GM18870 (cell line): ENCODE measurements at regions not wholly inside any gene's neighbourhood (a gene's known extent, or its start where the extent isn't known, plus 50 kb on each side); places are given as distances from the start of the nearest gene placed in this dataset.

Source experiments
- ATAC-seq: cut with Tn5 transposase; IDR thresholded peaks from one replicate; pipeline ENCODE4 v1.9.1; 2021; ENCODE audit warnings: moderate library complexity; ENCODE audit not compliant: unreplicated experiment

DNA sequence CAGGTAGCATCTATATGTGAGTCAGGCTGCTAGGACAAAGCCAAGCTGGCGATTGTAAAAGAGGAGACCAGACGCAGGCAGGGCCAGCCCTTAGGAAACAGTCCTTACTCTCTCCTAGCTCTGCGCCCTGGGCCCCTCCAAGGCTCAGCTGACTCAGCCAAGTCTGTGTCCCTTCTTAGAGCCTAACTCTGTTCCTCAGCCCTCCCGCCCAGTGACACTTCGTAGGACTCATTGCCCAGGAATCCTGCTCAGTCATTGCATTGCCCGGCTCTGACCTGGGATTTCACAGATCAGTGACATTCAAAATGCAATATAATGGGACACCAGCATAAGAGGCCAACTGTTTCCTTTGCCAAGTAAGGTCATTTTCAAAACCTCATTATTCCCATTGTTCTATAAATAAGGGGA is 244.2 kb downstream of the TLE3 start:
- no peak for ATAC-seq

DNA sequence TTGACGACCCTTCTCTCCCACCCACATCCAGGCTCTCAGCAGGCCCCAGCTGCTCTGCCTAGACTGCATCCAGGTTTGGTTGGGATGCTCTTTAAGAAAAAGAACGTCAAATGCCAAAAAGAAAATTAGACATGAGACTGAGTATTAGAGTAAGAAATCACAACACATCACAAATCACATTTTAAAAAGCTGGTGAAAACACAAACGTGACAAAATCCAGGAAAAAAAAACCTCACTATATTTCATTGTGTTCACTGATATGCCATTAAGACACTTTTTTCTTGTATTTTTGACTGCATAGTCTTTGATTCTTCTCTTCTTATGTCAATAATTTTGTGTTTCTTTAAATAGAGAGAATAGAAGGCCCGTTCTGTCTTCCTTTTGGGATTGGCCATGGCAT is 243.7 kb downstream of the TLE3 start:
- ATAC-seq = no peak

DNA sequence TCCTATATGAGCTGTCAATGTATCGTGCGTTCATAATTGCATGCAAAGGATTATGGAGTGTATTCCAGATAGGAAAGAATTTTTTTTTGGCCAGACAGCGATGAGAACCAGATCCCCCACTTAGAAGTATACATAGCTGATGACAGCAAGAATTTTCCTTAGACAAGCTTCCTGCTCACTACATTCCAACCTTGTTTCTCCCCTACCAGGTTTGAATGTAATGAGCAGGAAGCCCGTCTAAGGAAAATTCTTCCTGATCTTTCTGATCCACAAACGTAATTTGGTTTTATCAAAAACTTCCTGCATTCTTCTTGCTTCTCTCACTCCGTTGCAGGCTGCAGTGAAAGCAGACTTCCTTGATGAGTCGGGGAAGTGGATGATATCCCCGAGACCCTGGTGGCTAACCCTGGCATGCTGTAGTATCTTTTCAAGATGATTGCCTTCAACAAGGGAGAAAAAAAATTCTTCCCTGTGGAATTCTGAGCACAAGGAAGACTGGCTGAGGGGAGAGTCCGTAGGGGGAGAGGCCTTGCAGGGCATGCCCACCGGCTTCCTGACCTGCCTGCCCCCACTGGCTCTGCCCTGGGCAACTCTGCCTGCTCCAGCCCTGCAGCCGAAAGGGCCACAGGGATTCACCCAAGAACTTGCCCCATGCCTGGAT is 243.1 kb downstream of the TLE3 start:
- no peak for ATAC-seq

DNA sequence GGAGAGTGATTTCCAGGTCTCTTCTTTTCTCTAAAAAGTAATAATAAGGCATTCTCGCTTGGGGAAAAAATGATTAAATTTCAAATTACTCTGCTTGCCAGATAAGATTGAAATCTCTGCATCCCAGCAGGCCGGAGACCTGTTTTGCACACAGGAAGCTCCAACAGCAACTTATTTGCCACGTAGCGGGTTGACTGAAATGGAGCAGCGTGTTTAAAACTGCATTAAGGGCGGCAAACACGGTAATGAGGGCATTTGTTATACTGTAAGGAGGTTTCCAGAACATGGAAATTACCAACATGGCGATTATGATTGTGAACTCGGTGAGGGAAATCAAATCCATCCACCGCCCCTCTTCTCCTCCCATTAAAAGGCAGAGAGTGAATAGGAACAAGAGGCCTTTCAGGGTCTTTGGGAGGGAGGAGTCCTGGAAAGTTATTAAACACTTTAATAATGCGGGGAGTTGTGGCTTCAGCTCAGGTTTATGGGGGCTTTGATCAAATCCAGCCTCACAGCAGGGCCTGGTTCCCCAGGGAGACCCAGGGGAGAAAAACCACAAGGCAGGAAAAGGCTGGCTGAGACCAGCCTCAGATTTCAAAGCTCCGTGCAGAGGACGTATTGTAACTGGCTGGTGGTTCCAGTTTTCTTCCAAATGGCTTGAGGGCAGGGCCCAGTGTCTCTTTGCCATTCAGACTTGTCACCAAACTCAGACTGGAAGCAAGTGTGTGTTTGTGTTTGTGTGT is 242.3 kb downstream of the TLE3 start:
- no peak for ATAC-seq

DNA sequence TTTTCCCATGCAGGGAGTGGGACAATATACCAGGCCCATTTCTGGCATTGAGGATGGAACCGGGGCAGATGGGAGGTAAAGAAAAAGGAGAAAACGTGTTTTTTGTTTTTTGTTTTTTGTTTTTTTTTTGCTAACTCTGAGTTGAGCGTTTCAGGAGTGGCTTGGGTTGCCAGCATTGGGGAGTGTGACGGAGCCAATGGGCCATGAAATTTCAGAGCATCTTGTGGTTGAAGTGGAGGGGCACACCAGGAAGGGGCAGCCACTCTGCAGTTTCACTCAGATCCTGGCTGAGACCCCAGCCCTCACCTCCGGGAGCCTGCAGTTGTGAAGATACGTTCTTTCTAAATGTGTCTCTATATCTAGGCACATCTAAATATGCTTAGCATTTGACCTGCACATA is 240.5 kb downstream of the TLE3 start:
- no peak for ATAC-seq

DNA sequence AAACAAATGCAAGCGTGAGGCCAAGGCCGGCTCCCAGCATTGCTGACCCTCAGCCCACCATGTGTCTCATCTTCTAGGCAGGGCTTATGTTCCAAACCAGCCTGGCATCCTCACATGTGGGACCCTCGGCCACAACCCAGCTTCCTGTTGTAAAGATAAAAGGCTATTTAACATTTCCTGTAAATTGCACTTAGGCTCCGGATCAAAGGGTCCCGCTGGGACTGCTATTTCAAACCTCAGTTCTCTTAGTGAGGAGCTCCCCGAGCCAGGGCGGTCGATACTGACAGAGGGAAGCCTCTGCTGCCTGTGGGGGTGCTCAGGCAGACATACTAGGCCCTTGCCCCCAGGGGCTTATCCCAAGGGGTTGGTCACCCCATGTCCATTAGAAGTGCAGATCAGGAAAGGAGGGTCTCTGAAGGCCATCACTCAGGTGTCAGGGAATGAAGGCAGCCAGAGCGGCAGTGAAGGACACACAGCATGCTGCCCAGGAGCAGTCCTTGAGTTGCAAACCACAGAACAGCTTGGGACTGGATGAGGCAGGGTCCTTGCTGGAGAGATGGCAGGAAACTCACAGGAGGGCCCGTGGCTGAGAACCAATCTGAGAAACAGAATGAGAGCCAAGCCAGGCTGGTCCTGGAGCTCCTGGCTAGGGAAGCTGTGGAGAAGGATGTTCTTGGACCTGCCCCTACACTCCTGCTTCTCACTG is 239.9 kb downstream of the TLE3 start:
- no peak for ATAC-seq

DNA sequence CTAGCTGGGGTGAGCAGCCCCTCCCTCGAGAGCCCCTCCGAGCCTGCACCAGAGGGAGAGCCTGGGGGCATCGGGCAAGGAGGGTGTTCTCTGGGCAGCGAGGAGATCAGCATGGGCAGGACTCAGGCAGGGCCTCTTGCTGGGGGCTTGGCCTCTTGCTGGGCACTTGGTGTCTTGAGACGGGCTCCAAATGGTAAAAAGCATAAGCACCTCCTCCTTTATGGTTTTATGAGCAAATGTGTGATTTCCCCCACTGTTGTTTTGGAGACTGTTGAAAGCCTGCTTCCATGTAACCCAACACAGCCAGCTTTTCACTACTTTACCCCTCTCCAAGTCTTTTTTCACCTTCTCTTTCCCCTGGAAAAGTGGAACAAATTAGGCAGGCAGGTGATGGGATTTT is 239.3 kb downstream of the TLE3 start:
- ATAC-seq = no peak

DNA sequence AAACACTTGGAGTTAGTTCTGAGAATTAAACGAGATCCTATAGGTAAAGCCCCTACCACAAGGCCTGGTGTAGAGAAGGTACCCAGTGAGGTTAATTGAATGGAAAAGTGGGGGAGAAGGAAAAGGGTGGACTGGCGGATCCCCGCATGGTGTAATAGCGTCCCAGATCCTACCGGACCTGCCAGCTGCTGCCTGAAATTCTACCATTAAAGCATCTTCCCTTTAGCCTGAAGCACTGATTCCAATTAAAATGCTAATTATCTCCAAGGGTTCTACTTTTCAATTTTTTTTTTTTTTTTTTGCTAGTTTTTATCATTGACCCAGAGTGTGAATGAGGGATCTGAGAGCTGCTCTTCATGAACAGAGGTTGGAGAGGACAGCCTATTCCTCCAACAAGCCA is 237.9 kb downstream of the TLE3 start:
- ATAC-seq = no peak

DNA sequence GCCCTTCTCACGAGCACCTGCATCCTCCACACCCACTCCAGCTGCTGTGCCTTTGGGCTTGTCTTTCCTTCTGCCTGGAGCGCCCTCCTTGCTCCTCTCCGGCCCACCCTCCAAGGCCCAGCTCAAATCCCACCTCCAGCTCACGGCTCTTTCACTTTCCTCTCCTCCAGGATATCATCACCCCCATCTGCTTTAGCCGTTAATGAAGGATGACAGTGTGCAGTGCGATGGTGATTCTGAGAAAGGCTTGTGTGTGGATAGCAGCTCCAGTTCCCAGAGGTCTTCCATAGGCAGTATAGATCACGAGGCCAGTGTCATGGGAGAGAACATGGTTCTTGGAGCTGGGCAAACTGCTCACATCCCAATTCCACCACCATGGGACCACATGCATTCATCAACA is 237.4 kb downstream of the TLE3 start:
- ATAC-seq = no peak

DNA sequence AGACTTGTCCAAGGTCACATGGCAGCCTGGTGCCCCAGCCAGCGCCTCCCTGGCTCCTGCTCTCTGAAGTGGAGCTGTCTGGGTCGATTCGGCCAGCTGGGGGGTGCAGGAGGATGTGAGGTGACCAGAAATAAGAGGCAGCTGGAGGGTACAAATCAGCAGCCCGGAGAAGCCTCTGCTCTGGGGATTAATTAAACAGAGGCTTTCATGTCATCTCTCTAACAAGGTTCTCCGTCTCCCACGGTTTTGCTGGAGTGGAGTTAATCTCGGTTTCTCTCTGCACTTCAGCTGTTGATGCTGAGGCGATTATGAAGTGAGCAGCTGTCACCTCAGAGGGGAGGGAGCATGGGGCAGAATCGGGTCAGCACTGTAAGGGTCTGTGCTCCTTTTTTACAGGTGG is 236.8 kb downstream of the TLE3 start:
- ATAC-seq = no peak

DNA sequence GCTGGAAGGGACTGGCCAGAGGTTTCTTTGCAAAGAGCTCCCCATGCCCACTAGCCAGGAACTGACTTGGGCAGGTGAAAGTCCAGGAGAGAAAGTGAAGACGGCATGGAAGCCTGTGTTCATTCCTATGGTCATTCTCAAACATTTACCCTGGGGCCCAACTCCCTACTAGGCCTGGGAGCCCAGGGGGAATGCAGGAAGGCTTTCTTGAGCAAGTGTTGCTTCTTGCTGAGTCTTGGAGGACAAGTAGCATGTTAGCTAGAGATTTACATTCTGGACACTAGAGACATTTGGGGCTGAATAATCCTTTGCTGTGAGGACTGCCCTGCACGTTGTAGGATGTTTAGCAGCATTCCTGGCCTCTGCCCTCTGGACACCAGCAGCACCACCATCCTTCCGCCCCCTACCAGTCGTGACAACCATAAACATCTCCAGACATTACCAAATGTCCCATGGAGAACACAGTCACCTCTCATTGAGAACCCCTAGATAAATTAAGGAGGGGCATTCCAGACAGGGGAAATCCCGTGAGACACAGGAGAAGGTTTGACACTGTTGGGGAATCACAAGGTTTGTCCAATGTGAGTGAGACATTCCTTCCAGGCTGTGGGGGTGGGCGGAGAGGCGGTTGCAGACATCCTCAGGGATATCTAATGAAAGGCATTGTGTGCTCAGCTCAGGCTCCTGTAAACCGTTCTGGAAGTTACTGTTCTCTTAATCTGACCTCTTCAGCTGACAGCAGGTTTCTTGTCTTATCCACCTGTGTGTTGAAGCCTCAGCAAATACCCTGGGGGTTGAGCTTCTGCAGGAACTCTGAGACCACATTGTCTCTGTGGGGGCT is 236.2 kb downstream of the TLE3 start:
- no peak for ATAC-seq

DNA sequence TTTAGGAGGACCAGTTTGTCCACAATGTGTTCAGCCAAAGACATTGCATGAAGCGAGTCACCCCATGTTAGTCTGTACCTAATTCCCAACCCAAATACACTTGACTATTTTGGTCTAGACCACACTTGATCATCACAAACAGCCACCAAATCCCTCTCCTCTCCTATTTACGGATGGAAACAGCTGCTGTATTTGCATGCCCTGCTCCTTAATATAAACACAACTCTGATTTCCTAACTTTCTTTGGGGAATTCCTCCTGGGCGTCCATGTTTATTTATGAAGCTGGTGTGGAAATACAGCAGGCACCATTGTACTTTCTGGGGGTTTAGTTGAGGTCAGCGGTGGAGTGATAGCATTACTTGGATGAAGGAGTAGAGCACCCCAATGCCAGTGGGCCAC is 235.2 kb downstream of the TLE3 start:
- no peak for ATAC-seq

DNA sequence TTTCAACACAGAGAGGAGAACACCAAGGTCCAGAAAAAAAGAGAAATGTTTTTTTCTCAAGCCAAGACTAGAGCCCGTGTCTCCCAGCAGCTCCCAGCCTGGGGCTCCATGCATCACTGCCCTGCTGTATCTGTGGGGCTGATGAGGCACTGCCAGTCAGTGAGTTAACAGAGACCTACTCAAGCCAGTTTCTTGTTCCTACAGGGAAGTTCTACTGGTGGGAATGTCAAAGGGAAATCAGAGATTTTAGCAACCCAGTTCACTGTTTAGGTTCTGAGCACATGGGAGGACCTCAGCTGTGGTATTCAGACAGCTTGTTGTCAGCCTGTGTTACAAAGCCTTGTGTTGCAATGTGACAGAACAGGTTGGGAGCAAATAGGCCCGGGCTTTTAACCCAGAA is 234.3 kb downstream of the TLE3 start:
- ATAC-seq = no peak

DNA sequence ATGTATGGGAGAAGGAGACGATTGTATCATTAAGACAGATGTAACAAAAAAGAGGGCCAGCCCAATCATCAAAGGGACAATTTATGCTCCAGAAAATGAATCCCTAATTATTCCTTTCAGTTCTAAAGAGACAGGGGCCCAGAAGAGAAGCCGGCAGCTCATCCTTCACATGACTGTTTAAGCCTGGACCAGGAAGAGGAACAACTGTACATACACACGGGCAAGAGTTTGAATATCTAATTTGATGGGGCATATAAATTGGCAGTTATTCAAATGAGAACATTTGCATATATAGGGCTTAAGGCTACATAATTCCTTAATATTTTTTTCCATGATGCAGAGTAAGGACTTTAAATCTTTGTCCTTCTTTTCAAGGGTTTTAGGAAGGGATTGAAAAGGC is 232.3 kb downstream of the TLE3 start:
- no peak for ATAC-seq

DNA sequence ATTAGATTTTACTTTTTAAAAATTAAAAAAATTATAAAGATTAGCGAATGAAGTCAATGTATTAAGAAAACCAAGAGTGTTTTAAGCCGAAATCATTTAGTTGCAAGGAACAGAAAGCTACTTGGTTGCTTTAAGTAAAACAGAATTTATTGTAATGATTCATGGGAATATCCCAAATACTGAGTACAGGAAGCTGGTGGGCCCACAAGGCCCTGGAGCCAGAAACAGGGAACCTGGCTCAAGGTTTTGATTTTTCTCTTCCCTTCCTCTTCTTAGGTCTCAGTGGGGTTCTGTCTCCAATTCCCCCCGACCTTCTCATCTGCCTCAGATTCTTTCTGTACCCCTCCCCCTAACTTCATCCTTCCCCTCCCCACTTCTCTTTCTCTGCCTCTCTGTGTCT is 229.0 kb downstream of the TLE3 start:
- ATAC-seq = no peak

DNA sequence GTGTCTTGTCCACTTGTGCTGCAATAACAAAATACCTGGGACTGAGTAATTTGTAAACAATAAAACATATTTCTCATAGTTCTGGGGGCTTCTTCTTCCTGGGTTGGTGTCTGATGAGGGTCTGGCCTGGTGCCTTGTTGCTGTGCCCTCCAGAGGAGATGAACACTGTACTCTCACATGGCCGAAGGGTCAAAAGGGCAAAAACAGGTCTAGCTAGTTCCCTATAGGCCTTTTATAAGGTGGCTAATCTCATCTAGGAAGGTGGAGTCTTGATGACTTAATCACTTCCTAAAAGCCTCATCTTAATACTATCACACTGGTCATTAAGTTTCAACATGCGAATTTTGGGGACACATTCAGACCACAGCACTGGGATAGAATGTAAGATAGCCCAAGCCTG is 228.4 kb downstream of the TLE3 start:
- ATAC-seq = no peak

DNA sequence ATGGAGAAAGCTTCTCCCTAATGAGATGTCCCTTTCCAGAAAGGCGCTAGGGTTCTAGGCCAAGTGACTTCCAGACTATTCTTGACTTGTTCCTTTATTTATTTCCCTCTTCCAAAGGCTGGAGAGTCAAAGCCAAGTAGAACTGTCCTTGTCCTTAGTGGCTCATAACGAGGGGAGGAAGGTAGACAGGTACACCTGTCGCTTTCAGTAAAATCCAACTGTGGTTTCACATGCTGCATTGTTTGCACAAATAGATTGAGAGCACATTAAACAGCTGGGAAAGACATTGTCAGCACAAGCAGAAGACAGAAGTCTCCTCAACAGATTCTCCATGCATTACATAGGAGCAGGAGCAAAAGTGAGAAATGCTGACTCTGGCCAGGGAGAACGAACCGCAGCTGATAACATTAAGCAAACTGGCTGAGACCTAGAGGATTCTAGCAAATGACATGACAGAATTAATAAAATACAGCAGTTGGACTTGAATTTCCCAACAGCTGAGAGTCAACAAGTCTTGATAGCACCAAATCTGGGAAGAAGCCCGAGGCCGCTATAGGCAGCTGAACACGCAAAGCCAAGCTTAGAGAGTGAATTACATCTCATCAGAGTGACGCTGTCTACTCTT is 227.7 kb downstream of the TLE3 start:
- no peak for ATAC-seq

DNA sequence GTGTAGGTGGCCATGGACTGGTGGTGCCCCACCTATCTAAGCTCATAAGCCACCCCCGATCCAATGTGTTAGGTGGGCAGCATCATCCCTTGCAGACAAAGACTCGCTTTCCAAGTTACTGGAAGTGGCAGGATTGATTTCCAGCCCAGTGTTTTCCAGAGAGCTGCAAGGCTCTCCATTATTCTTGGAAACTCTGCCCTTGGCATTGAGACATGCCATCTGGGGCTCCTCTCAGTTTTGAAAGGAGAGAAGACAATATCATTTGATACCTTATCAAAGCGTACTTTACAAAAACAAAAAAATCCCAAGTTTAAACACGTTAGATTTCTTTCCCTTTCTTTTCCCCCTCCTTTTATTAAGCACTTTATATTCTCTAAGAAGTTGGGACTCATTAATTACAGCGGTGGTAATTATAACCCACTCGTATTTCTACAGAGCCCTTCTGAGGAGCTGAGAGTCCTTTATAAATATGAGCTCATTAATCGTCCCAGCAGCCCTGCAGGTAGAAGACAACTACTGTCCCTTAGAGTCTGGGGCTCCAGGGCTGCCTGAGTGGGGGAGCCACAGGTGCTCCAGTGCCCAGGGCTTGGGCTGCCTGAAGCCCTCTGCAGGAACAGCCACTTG is 226.1 kb downstream of the TLE3 start:
- no peak for ATAC-seq

DNA sequence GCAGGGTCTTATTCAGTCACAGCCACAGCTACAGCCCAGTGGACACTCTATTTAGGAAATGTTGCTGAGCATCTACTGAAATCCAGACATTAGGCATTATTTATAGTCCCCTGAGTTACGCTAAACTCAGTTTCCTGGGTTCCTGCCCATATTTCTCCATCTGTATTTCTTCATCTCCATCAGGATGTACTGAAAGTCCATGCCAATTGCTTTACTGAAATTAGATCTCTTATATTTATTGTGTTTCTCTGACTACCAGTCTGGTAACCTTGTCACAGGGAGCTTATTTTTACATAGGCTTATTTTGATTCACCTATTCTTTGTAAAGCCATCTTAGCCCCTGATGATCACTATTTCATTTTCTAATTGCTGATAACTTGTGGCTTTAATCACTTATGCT is 223.9 kb downstream of the TLE3 start:
- ATAC-seq = no peak

DNA sequence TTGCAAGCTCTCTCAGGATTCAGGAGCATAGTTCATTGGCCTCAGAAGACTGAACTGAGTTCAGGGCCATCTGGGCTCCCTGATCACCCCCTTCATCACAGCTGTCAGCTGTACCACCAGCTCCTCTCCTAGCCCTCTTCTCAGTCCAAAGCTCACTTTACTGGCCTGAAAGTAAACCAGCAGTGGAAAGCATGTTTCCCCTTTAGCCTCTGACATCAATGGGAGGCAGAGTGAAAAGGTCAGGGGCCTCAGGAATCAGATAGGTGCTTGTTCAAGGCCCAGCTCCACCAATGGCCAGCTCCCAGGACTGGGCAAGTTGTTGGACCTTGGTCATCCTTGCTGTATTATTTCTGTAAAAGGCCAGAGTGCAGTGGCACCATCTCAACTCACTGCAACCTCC is 223.4 kb downstream of the TLE3 start:
- no peak for ATAC-seq
